Vagina (tissue), 2 donors: ENCODE measurements at regions not wholly inside any gene's neighbourhood (a gene's known extent, or its start where the extent isn't known, plus 50 kb on each side); places are given as distances from the start of the nearest gene placed in this dataset.

Experiments
- CTCF ChIP-seq, 3 experiments: fragments of 450-650 bp in 2 of 3; fragments of 200-600 bp in 1 of 3; sonication (generic) in 1 of 3; IDR thresholded peaks; one replicate each; pipeline ENCODE4 v1.5.1; 2017 to 2019; ENCODE audit warnings: antibody characterized with exemption in 3 of 3, mild to moderate bottlenecking in 2 of 3, moderate library complexity in 2 of 3
- POLR2A ChIP-seq, 2 donors: fragments of 450-650 bp; IDR thresholded peaks; one replicate each; pipeline ENCODE4 v1.6.1; 2017; ENCODE audit warnings: antibody characterized with exemption in 2 of 2, mild to moderate bottlenecking in 2 of 2, moderate library complexity in 2 of 2
- POLR2AphosphoS5 ChIP-seq, 2 donors: sonication (generic); formaldehyde crosslinking; IDR thresholded peaks; one replicate each; pipeline ENCODE4 v1.9.0; 2017; ENCODE audit warnings: antibody characterized with exemption in 2 of 2, mild to moderate bottlenecking in 2 of 2, low read depth in 1 of 2; ENCODE audit not compliant: insufficient read depth in 1 of 2

- no peak for TF ChIP-seq CTCF (IDR thresholded peaks at IDR 0.05)
- no peak for TF ChIP-seq POLR2AphosphoS5 (IDR thresholded peaks at IDR 0.05; ENCODE audit: insufficient read depth in 1 of 2, low read depth in 1 of 2)
- TF ChIP-seq POLR2A (IDR thresholded peaks at IDR 0.05) = no peak
Measured at GRCh38 chr7:51518646-51519045, 202.0 kb upstream of the COBL start.
